Neural progenitor cell (in vitro differentiated cells): ENCODE measurements at regions not wholly inside any gene's neighbourhood (a gene's known extent, or its start where the extent isn't known, plus 50 kb on each side); places are given as distances from the start of the nearest gene placed in this dataset.

Source experiments
- DNase-seq: peaks from one replicate; pipeline ENCODE4 v3.0.0-alpha.2; 2016; ENCODE audit warnings: low spot score
- H2AFZ ChIP-seq: fragments of 200-600 bp; sonication (generic); replicated peaks from 2 replicates; pipeline ENCODE4 v1.6.1; 2016; ENCODE audit warnings: antibody characterized with exemption
- H3F3A ChIP-seq: fragments of 200-600 bp; sonication (generic); 2 replicates; pipeline ENCODE4 v1.6.1; 2016; ENCODE audit warnings: antibody characterized with exemption, low read depth
- H3K27ac ChIP-seq: fragments of 200-600 bp; sonication (generic); 2 replicates; pipeline ENCODE4 v1.5.1; 2016; ENCODE audit warnings: mild to moderate bottlenecking
- H3K27me3 ChIP-seq: fragments of 200-600 bp; sonication (generic); 2 replicates; pipeline ENCODE4 v1.6.1; 2016; ENCODE audit warnings: mild to moderate bottlenecking, moderate library complexity
- H3K36me3 ChIP-seq: fragments of 200-600 bp; sonication (generic); 2 replicates; pipeline ENCODE4 v1.5.1; 2016
- H3K4me1 ChIP-seq: fragments of 200-600 bp; sonication (generic); 2 replicates; pipeline ENCODE4 v1.6.1; 2016; ENCODE audit warnings: mixed run types
- H3K4me2 ChIP-seq: fragments of 200-600 bp; sonication (generic); 2 replicates; pipeline ENCODE4 v1.6.1; 2016
- H3K4me3 ChIP-seq: fragments of 200-600 bp; sonication (generic); 2 replicates; pipeline ENCODE4 v1.5.1; 2016
- H3K79me2 ChIP-seq: fragments of 200-600 bp; sonication (generic); 2 replicates; pipeline ENCODE4 v1.6.1; 2016; ENCODE audit warnings: low read depth
- H3K9ac ChIP-seq: fragments of 200-600 bp; sonication (generic); 2 replicates; pipeline ENCODE4 v1.6.1; 2016
- H3K9me3 ChIP-seq: fragments of 200-600 bp; sonication (generic); 2 replicates; pipeline ENCODE4 v1.5.1; 2016; ENCODE audit warnings: low read depth
- H4K20me1 ChIP-seq: fragments of 200-600 bp; sonication (generic); 2 replicates; pipeline ENCODE4 v1.6.1; 2016; ENCODE audit warnings: low read depth
- H3K27ac Mint-ChIP-seq: 3 replicates; pipeline ENCODE4 v1.8.0; 2021; ENCODE audit warnings: mixed read lengths
- H3K27me3 Mint-ChIP-seq: 2 replicates; pipeline ENCODE4 v1.8.0; 2022; ENCODE audit warnings: low read depth, mild to moderate bottlenecking, inconsistent platforms, moderate library complexity, mixed read lengths; ENCODE audit not compliant: insufficient read depth
- H3K36me3 Mint-ChIP-seq: 3 replicates; pipeline ENCODE4 v1.8.0; 2021; ENCODE audit warnings: mixed read lengths
- H3K4me1 Mint-ChIP-seq: 3 replicates; pipeline ENCODE4 v1.8.0; 2021; ENCODE audit warnings: mixed read lengths
- H3K4me3 Mint-ChIP-seq: 3 replicates; pipeline ENCODE4 v1.8.0; 2021; ENCODE audit warnings: mild to moderate bottlenecking, moderate library complexity, mixed read lengths
- H3K9me3 Mint-ChIP-seq: 3 replicates; pipeline ENCODE4 v1.8.0; 2020; ENCODE audit warnings: mixed read lengths
- CTCF ChIP-seq: fragments of 200-600 bp; sonication (generic); IDR thresholded peaks from 2 replicates; pipeline ENCODE4 v1.5.1; 2017; ENCODE audit warnings: antibody characterized with exemption, mild to moderate bottlenecking
- EZH2 ChIP-seq: fragments of 200-600 bp; sonication (generic); IDR thresholded peaks from 2 replicates; pipeline ENCODE4 v1.6.1; 2017; ENCODE audit warnings: antibody characterized with exemption, mild to moderate bottlenecking, moderate library complexity
- EZH2phosphoT487 ChIP-seq: fragments of 200-600 bp; sonication (generic); IDR thresholded peaks from 2 replicates; pipeline ENCODE4 v1.6.1; 2017; ENCODE audit warnings: antibody characterized with exemption

DNA sequence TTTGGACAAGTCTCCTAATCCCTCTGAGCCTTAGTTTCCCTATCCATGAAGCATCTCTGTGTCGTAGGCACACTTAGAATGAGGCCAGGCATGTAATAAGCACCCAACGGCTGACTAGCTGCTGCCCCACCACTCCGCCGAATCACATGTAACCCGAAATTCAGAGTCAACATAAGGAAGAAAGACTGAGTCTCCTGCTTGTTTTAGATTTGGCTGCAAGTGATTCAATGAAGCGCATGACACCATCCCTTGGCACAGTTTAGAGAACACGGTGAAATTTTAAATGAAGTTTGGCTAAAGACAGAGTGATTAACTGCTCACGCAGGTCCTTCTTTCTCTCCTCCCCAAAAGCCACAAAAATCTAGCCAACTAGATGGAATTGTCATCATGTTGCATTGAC is 279.2 kb downstream of the TLE3 start:
- no peak overlapping the region for H2AFZ ChIP-seq
- Mint-ChIP-seq H3K27ac (no peak overlapping the region), H3K9me3 (no peaks in the 10 kb centered on the region), H3K27me3 (peaks cover 17% of the 10 kb centered on the region), H3K36me3 (no peaks in the 10 kb centered on the region), H3K4me3 (no peak overlapping the region), H3K4me1 (peaks cover 17% of the 10 kb centered on the region)
- H3K9ac ChIP-seq = no peak overlapping the region
- no peak for TF ChIP-seq EZH2
- TF ChIP-seq EZH2phosphoT487 = no peak
- no peak for TF ChIP-seq CTCF
- no peak overlapping the region for H3K4me2 ChIP-seq
- peaks cover 8% of the 10 kb centered on the region for H3F3A ChIP-seq
- no peak overlapping the region for H3K27ac ChIP-seq
- no peaks in the 10 kb centered on the region for H3K36me3 ChIP-seq
- DNase-seq = no peak
- H3K27me3 ChIP-seq = no peaks in the 10 kb centered on the region
- no peaks in the 10 kb centered on the region for H3K79me2 ChIP-seq
- H3K9me3 ChIP-seq = no peaks in the 10 kb centered on the region
- no peaks in the 10 kb centered on the region for H4K20me1 ChIP-seq
- H3K4me1 ChIP-seq = peaks cover 18% of the 10 kb centered on the region
- H3K4me3 ChIP-seq = no peak overlapping the region

DNA sequence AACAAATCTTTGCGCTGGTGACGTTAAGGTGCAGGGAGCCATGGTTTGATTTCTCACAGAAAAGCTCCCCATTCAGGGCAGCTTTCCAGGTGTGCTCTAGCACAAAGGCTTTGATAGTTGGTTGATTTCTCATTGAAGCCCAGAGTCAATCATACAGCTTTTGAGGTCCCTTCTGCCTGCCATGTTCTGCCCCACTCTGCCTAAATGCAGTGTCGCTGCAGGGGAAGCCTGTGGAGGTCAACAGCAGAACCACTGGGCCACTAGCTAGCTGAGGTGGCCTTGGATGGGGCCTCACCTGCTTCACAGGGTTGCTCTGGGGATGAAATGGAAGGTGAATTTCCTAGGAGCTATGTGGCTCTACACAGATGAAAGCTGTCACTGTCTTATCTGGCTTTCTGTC is 278.3 kb downstream of the TLE3 start:
- H3K4me1 ChIP-seq = peaks cover 25% of the 10 kb centered on the region
- Mint-ChIP-seq H3K4me3 (no peak overlapping the region), H3K27ac (no peak overlapping the region), H3K4me1 (peaks cover 25% of the 10 kb centered on the region), H3K9me3 (no peaks in the 10 kb centered on the region), H3K36me3 (no peaks in the 10 kb centered on the region), H3K27me3 (peaks cover 16% of the 10 kb centered on the region)
- no peak overlapping the region for H2AFZ ChIP-seq
- H3K27ac ChIP-seq = no peak overlapping the region
- H3K4me2 ChIP-seq = no peak overlapping the region
- no peaks in the 10 kb centered on the region for H4K20me1 ChIP-seq
- no peaks in the 10 kb centered on the region for H3K36me3 ChIP-seq
- DNase-seq = no peak
- no peaks in the 10 kb centered on the region for H3K79me2 ChIP-seq
- peaks cover 8% of the 10 kb centered on the region for H3F3A ChIP-seq
- no peaks in the 10 kb centered on the region for H3K9me3 ChIP-seq
- no peaks in the 10 kb centered on the region for H3K27me3 ChIP-seq
- no peak for TF ChIP-seq EZH2phosphoT487
- TF ChIP-seq EZH2 = no peak
- no peak for TF ChIP-seq CTCF
- no peak overlapping the region for H3K9ac ChIP-seq
- H3K4me3 ChIP-seq = no peak overlapping the region

DNA sequence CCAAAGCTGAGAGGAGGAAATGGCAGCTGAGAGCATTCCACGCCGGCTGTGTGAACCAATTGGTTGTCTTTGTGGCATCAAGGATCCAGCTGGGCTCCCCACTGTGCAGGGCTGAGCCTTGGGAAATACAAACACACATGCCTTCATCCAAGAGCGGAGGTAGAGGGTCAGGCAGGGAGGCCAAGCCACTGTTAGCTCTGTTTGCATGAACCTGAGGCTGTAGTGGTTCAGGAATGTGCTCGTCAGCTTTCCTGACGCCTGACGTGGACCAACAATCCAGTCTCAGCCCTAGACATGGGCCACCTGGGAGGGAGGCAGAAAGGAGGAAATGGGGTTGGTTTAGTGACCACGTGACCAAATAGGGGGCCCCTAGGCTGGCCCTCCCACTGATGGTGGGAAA is 276.9 kb downstream of the TLE3 start:
- H3K36me3 Mint-ChIP-seq = no peaks in the 10 kb centered on the region
- Histone ChIP-seq H3K9ac (no peak overlapping the region), H3K9me3 (no peaks in the 10 kb centered on the region), H3K27ac (no peak overlapping the region), H3K4me3 (no peak overlapping the region), H3K36me3 (no peaks in the 10 kb centered on the region), H3K4me1 (peaks cover 30% of the 10 kb centered on the region), H3F3A (peaks cover 12% of the 10 kb centered on the region), H3K27me3 (no peaks in the 10 kb centered on the region), H3K79me2 (no peaks in the 10 kb centered on the region), H2AFZ (no peak overlapping the region), H4K20me1 (no peaks in the 10 kb centered on the region), H3K4me2 (peak overlapping the region; percentile 5)
- peaks cover 19% of the 10 kb centered on the region for H3K27me3 Mint-ChIP-seq
- no peak for TF ChIP-seq EZH2
- no peak for TF ChIP-seq EZH2phosphoT487
- TF ChIP-seq CTCF = no peak
- H3K4me3 Mint-ChIP-seq = no peak overlapping the region
- DNase-seq = peak; percentile 65
- H3K4me1 Mint-ChIP-seq = peaks cover 38% of the 10 kb centered on the region
- peak overlapping the region; percentile 57 for H3K27ac Mint-ChIP-seq
- H3K9me3 Mint-ChIP-seq = peaks cover 4% of the 10 kb centered on the region
